HL-60 (cell line): ENCODE measurements at regions not wholly inside any gene's neighbourhood (a gene's known extent, or its start where the extent isn't known, plus 50 kb on each side); places are given as distances from the start of the nearest gene placed in this dataset.

Experiments used
- DNase-seq, 2 experiments: peaks; one replicate each; pipeline ENCODE4 v3.0.0-alpha.2; 2010 to 2020; ENCODE audit warnings: low read depth in 1 of 2, low spot score in 1 of 2
- H3K27ac ChIP-seq: fragments of 250-450 bp; sonication (Bioruptor Pico); replicated peaks from 2 replicates; pipeline ENCODE4 v1.5.1; 2020; ENCODE audit warnings: mild to moderate bottlenecking, moderate library complexity
- H3K27me3 ChIP-seq: fragments of 250-450 bp; sonication (Bioruptor Pico); 2 replicates; pipeline ENCODE4 v1.5.1; 2021; ENCODE audit warnings: mild to moderate bottlenecking, moderate library complexity; ENCODE audit not compliant: insufficient read depth, poor library complexity, severe bottlenecking
- H3K4me3 ChIP-seq: replicated peaks from 2 replicates; pipeline ENCODE4 v1.5.1; 2011; ENCODE audit warnings: mild to moderate bottlenecking, control low read depth, low read length; ENCODE audit not compliant: insufficient read depth
- GABPA ChIP-seq: IDR thresholded peaks from 2 replicates; pipeline ENCODE4 v1.6.1; 2012; ENCODE audit warnings: low read depth
- POLR2AphosphoS5 ChIP-seq: IDR thresholded peaks from 2 replicates; pipeline ENCODE4 v1.6.1; 2012; ENCODE audit warnings: low read depth
- SPI1 ChIP-seq: IDR thresholded peaks from 2 replicates; pipeline ENCODE4 v1.6.1; 2012; ENCODE audit warnings: low read depth, mild to moderate bottlenecking, borderline replicate concordance
- TF ChIP-seq, protein P1 (sequence below): IDR thresholded peaks from one replicate; pipeline ENCODE4 v1.5.1; 2011; ENCODE audit warnings: low read length, control low read depth, inconsistent platforms; ENCODE audit not compliant: insufficient read depth
- TF ChIP-seq, protein P2 (sequence below): IDR thresholded peaks from 2 replicates; pipeline ENCODE4 v1.6.1; 2012; ENCODE audit warnings: low read depth; ENCODE audit not compliant: insufficient replicate concordance

DNA sequence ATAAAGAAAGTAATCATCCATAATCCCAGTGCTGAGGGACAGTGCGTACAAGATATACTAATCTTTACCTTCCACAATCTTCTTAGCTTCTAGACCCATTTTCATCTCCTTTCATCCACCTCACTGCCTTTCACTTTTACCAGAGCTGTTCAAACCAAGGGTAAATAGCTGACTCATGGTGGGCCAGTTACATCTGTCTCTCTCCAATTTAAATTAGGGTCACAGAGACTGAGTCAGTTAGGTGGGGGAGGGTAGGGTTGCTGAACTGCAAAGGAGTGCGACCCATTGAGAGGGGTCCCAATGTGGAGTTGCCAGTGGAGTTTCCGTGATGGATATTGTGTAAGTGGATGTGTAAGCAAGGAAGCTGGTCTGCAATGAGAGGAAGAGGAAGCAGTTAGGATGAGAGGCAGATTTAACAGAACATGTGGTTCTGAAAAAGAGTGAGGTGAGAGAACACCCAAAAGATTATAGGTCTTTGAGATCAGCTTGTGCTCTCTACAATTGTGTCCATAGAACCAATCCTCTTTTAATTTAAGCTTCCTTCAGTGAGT, 83.5 kb downstream of the GP2 start:
- no peak overlapping the region for H3K27ac ChIP-seq
- TF ChIP-seq, protein P1, sequence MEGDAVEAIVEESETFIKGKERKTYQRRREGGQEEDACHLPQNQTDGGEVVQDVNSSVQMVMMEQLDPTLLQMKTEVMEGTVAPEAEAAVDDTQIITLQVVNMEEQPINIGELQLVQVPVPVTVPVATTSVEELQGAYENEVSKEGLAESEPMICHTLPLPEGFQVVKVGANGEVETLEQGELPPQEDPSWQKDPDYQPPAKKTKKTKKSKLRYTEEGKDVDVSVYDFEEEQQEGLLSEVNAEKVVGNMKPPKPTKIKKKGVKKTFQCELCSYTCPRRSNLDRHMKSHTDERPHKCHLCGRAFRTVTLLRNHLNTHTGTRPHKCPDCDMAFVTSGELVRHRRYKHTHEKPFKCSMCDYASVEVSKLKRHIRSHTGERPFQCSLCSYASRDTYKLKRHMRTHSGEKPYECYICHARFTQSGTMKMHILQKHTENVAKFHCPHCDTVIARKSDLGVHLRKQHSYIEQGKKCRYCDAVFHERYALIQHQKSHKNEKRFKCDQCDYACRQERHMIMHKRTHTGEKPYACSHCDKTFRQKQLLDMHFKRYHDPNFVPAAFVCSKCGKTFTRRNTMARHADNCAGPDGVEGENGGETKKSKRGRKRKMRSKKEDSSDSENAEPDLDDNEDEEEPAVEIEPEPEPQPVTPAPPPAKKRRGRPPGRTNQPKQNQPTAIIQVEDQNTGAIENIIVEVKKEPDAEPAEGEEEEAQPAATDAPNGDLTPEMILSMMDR, result no peak
- peak; percentile 45; the same call in 1 of the 2 replicates for TF ChIP-seq SPI1
- TF ChIP-seq GABPA, result no peak
- DNase-seq, result peak; percentile 20 to 33
- no peak overlapping the region for H3K4me3 ChIP-seq
- no peaks in the 10 kb centered on the region for H3K27me3 ChIP-seq

DNA sequence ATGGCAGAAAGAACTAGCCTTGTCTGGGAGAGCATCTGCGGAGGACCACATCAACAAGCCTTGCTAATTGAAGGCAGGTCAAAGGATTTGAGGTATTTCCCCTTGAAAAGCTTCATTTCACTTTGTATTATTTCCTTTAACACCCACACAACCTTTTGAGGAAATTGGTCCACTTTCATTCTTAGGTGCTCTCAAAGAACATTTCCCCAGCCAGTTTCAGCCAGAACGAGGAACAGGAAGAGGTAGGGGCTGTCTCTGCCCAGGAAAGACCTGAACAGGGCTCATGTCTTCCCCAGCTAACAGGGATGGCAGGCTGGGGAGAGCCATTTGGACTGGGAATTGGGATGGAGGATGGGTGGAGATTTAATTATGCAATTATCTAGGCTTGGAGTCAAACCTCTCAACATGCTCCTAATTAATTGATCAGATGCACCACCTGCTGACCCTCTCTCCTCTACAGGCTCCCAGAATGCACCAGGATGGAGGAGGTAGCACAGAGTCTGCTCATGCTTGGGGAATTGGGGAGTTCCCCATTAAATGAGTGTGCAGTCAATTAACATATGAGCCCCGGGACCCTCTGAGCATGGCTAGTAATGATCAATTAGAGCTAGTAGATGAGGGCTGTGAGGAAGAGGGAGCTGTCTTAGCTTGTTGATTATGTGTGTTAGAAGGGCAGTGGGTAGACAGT, 84.6 kb downstream of the GP2 start:
- Histone ChIP-seq H3K27me3 (no peaks in the 10 kb centered on the region), H3K27ac (no peak overlapping the region), H3K4me3 (no peak overlapping the region)
- DNase-seq, result no peak
- no peak for TF ChIP-seq GABPA
- no peak for TF ChIP-seq POLR2AphosphoS5
- no peak for TF ChIP-seq SPI1
- TF ChIP-seq, protein P2, sequence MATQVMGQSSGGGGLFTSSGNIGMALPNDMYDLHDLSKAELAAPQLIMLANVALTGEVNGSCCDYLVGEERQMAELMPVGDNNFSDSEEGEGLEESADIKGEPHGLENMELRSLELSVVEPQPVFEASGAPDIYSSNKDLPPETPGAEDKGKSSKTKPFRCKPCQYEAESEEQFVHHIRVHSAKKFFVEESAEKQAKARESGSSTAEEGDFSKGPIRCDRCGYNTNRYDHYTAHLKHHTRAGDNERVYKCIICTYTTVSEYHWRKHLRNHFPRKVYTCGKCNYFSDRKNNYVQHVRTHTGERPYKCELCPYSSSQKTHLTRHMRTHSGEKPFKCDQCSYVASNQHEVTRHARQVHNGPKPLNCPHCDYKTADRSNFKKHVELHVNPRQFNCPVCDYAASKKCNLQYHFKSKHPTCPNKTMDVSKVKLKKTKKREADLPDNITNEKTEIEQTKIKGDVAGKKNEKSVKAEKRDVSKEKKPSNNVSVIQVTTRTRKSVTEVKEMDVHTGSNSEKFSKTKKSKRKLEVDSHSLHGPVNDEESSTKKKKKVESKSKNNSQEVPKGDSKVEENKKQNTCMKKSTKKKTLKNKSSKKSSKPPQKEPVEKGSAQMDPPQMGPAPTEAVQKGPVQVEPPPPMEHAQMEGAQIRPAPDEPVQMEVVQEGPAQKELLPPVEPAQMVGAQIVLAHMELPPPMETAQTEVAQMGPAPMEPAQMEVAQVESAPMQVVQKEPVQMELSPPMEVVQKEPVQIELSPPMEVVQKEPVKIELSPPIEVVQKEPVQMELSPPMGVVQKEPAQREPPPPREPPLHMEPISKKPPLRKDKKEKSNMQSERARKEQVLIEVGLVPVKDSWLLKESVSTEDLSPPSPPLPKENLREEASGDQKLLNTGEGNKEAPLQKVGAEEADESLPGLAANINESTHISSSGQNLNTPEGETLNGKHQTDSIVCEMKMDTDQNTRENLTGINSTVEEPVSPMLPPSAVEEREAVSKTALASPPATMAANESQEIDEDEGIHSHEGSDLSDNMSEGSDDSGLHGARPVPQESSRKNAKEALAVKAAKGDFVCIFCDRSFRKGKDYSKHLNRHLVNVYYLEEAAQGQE, result no peak
- TF ChIP-seq, protein P1, result no peak

DNA sequence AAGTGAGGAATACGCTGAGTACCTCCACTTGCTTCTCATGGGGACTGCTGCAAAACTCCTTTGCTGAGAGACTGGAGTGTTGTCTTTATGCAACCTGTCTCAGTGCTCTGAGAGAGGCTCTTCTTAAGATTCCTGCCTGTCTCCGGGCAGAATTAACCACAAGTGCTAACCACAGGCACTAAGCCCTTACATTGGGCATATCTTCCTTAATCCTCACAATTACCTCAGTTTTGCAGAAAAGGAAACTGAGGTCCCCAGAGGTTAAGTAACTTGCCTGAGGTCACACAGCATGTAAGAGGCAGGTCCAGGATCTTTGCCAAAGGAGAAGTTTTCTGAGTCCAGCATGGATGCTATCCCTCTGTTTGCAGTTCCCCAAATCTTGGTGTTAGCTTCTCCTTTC, 86.0 kb downstream of the GP2 start:
- peak; percentile 65 for TF ChIP-seq SPI1
- no peak for TF ChIP-seq GABPA
- Histone ChIP-seq H3K27ac (no peak overlapping the region), H3K27me3 (no peaks in the 10 kb centered on the region), H3K4me3 (no peak overlapping the region)
- peak in 1 of 2 experiments; percentile 63 for DNase-seq

DNA sequence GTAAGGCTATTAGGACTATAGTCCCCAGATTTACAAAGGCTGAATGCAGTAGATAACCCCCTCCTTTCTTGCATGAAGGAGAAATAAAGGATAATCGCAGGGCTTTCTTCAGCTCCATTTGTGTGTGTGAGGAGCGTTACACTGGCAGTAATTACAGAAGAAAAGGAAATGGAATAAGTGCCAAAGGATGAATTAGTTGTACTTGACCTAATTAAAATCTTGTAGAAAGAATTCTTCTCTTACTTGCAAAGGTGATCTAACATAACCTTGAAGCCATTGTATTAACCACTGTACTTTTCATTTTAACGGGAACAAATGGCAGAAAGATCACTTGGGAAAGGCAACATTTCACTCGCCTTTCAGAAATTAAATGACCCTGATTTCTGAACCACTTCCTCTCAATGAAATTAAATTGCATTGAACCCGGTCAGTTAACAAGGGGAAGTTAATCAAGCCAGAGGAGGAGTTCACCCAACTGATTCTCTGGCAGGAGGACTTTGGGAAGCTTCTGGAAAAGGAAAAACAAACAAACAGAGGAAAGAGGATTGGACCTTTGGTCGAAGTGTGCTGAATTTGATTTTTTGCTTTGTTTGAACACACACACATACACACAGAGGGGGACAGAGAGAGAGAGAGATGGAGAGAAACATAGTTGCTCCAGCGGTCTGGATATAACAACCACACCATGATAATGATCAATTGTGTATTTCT, 90.6 kb downstream of the GP2 start:
- Histone ChIP-seq H3K4me3 (no peak overlapping the region), H3K27me3 (no peaks in the 10 kb centered on the region), H3K27ac (no peak overlapping the region)
- TF ChIP-seq, protein P2, result no peak
- TF ChIP-seq, protein P1, result no peak
- DNase-seq, result no peak
